HepG2 (cell line): ENCODE measurements at regions not wholly inside any gene's neighbourhood (a gene's known extent, or its start where the extent isn't known, plus 50 kb on each side); places are given as distances from the start of the nearest gene placed in this dataset.

Source experiments
- ATF1 ChIP-seq: IDR thresholded peaks from 2 replicates; pipeline ENCODE4 v1.6.1; 2016; ENCODE audit warnings: mild to moderate bottlenecking, control low read depth
- CENPBD1 ChIP-seq: sonication (generic); formaldehyde crosslinking; IDR thresholded peaks from 2 replicates; pipeline ENCODE4 v1.8.0; 2022; ENCODE audit warnings: missing genetic modification reagents, low read depth, mild to moderate bottlenecking, borderline replicate concordance
- HNRNPH1 ChIP-seq: fragments of 200-400 bp; formaldehyde crosslinking; optimal IDR thresholded peaks from 2 replicates; pipeline ENCODE3; 2017; ENCODE audit warnings: mild to moderate bottlenecking, low read depth, low read length
- LCORL ChIP-seq, 2 experiments: fragments of 450-650 bp in 1 of 2; sonication (generic) in 1 of 2; formaldehyde crosslinking in 1 of 2; IDR thresholded peaks; 2 replicates each; pipeline versions ENCODE4 v1.5.0 to v1.6.1; 2017 to 2020; ENCODE audit warnings: antibody characterized with exemption in 1 of 2, missing genetic modification reagents in 1 of 2
- PCBP2 ChIP-seq: fragments of 200-400 bp; formaldehyde crosslinking; optimal IDR thresholded peaks from 2 replicates; pipeline ENCODE3; 2018; ENCODE audit warnings: low read length, low read depth; ENCODE audit not compliant: poor library complexity, severe bottlenecking
- PHF8 ChIP-seq: sonication (generic); formaldehyde crosslinking; IDR thresholded peaks from 2 replicates; pipeline ENCODE4 v1.5.0; 2020; ENCODE audit warnings: missing genetic modification reagents
- SRF ChIP-seq: IDR thresholded peaks from 2 replicates; pipeline ENCODE4 v1.6.1; 2011; ENCODE audit warnings: mild to moderate bottlenecking, low read depth, low read length, moderate library complexity
- TFE3 ChIP-seq: IDR thresholded peaks from 2 replicates; pipeline ENCODE4 v1.6.1; 2016
- ZBED4 ChIP-seq: sonication (generic); formaldehyde crosslinking; IDR thresholded peaks from 2 replicates; pipeline ENCODE4 v1.4.0; 2020; ENCODE audit warnings: missing genetic modification reagents, borderline replicate concordance
- ZBTB49 ChIP-seq: sonication (generic); formaldehyde crosslinking; IDR thresholded peaks from 2 replicates; pipeline ENCODE4 v1.4.0; 2020; ENCODE audit warnings: missing genetic modification reagents, borderline replicate concordance
- ZFP36L1 ChIP-seq: sonication (generic); formaldehyde crosslinking; IDR thresholded peaks from 2 replicates; pipeline ENCODE4 v1.8.0; 2022; ENCODE audit warnings: mild to moderate bottlenecking, missing genetic modification reagents, moderate library complexity
- ZNF280B ChIP-seq: sonication (generic); formaldehyde crosslinking; IDR thresholded peaks from 2 replicates; pipeline ENCODE4 v1.5.0; 2020; ENCODE audit warnings: missing genetic modification reagents, mild to moderate bottlenecking, borderline replicate concordance
- ZNF292 ChIP-seq: sonication (generic); formaldehyde crosslinking; IDR thresholded peaks from 2 replicates; pipeline ENCODE4 v1.8.1; 2022; ENCODE audit warnings: mild to moderate bottlenecking, low read depth, missing genetic modification reagents, borderline replicate concordance
- ZNF30 ChIP-seq: sonication (generic); formaldehyde crosslinking; IDR thresholded peaks from 2 replicates; pipeline ENCODE4 v1.5.0; 2020; ENCODE audit warnings: mild to moderate bottlenecking, missing genetic modification reagents
- ZNF367 ChIP-seq: sonication (generic); formaldehyde crosslinking; IDR thresholded peaks from 2 replicates; pipeline ENCODE4 v1.4.0; 2020; ENCODE audit warnings: missing genetic modification reagents, borderline replicate concordance
- ZNF496 ChIP-seq: sonication (generic); formaldehyde crosslinking; IDR thresholded peaks from 2 replicates; pipeline ENCODE4 v1.8.1; 2023; ENCODE audit warnings: mild to moderate bottlenecking, moderate library complexity, missing genetic modification reagents; ENCODE audit not compliant: insufficient replicate concordance
- ZNF563 ChIP-seq: sonication (generic); formaldehyde crosslinking; IDR thresholded peaks from 2 replicates; pipeline ENCODE4 v1.8.0; 2022; ENCODE audit warnings: mild to moderate bottlenecking, moderate library complexity, missing genetic modification reagents
- ZSCAN25 ChIP-seq: sonication (generic); formaldehyde crosslinking; IDR thresholded peaks from 2 replicates; pipeline ENCODE4 v1.8.0; 2022; ENCODE audit warnings: mild to moderate bottlenecking, missing genetic modification reagents

- TF ChIP-seq ZBTB49 (CRISPR knock-in tag), result no peak
- TF ChIP-seq PCBP2, result no peak
- TF ChIP-seq PHF8, result no peak; the same call in 1 of the 2 replicates
- TF ChIP-seq ZNF30 (CRISPR knock-in tag), result no peak
- no peak for TF ChIP-seq ZFP36L1 (CRISPR knock-in tag)
- peak; percentile 37; the same call in 1 of the 2 replicates for TF ChIP-seq ATF1 (CRISPR knock-in tag)
- TF ChIP-seq ZNF563, result no peak
- TF ChIP-seq ZNF280B, result no peak
- no peak for TF ChIP-seq TFE3 (CRISPR knock-in tag)
- TF ChIP-seq HNRNPH1, result no peak
- no peak for TF ChIP-seq ZNF292
- no peak for TF ChIP-seq ZNF367 (CRISPR knock-in tag)
- no peak for TF ChIP-seq ZBED4
- TF ChIP-seq CENPBD1, result no peak
- TF ChIP-seq SRF, result no peak
- no peak for TF ChIP-seq LCORL (IDR thresholded peaks at IDR 0.05)
- TF ChIP-seq LCORL (CRISPR knock-in tag; IDR thresholded peaks at IDR 0.05), result peak; percentile 33; the same call in 1 of the 2 replicates
- no peak for TF ChIP-seq ZSCAN25 (CRISPR knock-in tag)
- no peak for TF ChIP-seq ZNF496 (CRISPR knock-in tag)
Observed at GRCh38 chr12:46523863-46524770, 151.5 kb upstream of the SLC38A2 start (continued).
